Posterior cingulate gyrus (tissue), 11 donors: ENCODE measurements at regions not wholly inside any gene's neighbourhood (a gene's known extent, or its start where the extent isn't known, plus 50 kb on each side); places are given as distances from the start of the nearest gene placed in this dataset.

Source experiments
- DNase-seq, 10 donors: peaks; one replicate each; pipeline versions ENCODE4 v3.0.0 to v3.0.0-alpha.2; 2020 to 2021; ENCODE audit warnings: mixed read lengths in 3 of 10
- intact Hi-C: fragments of 100-400 bp; cut with DNase I; formaldehyde crosslinking; loops from one replicate; pipeline ENCODE4 v1.15.1; 2023

DNA sequence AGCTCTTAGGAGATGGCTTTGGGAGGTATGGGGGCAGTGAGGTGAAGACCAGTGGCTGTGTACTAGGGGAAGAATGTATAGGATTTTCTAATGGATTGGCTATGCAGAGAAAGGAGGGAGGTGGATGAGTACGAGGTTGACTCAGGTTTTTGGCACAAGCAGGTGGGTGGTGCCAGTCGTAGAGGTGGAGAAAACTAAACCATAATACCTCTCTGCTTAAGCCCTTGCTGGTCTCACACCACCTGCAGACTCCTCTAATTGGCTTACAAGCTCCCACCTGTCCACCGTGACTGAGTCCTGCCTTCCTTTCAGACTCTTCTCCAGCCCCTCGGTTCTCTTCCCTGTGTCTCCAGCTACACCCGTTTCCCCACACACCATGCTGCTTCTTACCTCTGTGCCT, 521.7 kb upstream of the CLINT1 start:
- intact Hi-C loops, result no loop called here
- no peak for DNase-seq

DNA sequence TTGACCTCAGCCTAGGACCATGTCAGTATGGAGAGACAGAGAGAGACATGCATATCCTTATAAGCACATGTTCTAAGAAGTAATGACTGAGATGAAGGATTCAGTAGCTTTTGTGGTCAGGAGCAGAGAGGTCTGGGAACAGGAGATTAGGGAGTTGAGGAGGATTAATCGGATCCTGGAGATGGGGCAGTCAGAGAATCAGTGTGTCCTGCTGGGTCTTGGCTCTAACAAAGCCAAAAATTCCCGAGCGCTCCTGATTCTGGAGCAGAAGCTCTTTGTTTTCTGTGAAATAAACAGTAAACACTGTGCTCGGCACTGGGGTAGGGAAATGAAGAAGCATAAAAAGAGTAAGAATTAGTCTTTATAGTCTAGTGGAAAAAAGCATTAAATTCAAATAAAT, 520.0 kb upstream of the CLINT1 start:
- intact Hi-C loops, result no loop called here

DNA sequence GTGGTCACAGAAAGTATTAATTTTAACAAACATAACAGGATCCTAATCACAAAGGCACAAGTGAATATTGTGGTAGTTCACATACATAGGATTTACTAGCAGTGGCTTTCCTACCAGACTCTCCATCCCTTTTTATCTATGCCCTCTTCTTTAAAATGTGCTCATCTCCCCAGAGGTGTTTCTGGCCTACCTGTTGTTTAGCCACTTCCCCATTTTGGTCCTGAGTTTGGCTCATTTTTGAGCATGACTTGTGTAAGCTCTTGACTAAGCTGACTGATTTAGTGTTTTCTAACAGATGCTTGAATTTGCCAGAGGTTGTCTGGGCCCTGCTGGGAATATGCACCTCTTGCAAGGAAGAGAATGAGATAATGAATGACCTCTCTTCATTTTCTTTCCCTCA, 517.7 kb upstream of the CLINT1 start:
- intact Hi-C loops, result no loop called here
- no peak for DNase-seq

More for the DNA sequence above, 520.0 kb upstream of the CLINT1 start:
- DNase-seq, result no peak

DNA sequence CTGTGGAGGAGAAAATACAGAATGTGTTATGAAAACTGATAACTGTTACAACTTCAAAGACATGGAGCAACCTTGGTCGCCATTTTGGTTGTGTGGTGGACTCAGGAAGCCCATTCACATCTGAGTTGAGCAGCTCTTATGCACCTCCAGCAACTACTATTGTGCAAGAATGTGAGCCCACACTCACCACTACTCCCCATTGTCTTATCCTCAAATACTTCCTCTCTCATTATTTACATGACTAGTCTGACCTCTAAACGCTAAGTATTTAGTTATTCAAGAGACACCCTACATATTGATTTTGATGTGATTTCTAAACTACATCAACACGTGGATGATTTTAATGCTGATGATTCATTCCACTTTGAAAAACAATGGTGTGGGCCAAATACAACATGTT, 516.6 kb upstream of the CLINT1 start:
- DNase-seq, result no peak
- intact Hi-C loops, result no loop called here

DNA sequence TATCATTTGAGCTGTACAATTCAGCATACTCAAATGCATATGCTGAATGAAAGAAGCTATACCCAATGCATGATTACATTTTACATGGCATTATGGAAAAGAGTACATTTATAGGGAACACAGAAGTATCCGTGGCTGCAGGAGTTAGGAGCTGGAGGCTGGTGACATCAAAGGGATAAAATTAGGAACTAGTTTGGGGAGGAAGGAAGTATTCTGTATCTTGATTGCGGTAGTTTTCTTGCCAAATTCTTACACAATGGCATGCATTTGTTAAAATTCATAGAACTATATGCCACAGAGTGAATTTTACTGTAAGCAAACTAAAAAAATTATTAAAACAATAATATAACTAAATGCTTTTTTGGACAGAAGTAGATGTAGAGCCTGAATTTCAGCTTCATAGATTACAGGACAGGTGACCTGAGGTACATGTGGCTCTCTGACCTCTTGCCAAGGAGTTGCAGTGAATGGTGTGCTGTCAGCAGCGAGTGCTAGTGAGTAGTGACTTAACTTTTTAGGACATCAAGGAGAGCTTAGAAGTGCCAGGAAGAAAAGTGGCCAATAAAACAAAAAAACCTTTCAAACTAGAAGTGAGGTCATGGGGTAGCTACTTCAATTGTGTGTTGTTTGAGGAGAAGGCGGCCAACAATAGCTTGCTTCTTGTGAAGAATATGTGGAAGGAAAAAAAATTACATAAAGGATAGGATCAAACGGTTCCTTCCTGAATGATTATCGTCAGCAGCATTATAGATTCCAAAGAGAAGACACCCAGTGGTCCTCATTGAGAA, 514.9 kb upstream of the CLINT1 start:
- intact Hi-C loops, result no loop called here
- no peak for DNase-seq

DNA sequence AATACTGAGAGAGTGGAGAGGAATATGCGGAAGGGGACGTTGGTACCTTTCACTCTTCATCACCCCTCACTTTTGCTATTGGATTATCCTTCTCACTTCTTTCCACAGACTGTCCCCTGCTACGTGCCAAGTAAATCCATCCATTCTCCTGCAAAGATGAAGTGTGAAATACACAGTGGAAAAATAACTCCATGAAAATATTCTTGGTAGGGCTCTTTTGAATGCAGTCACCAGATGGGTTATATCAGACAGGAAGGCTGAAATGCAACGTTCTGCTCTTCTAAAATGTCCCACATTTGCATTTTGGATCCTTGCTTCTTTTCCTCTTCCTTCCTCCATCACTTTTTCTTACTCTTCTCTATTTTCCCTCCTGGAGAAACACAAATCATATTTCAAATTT, 510.3 kb upstream of the CLINT1 start:
- intact Hi-C loops, result no loop called here
- DNase-seq, result no peak

DNA sequence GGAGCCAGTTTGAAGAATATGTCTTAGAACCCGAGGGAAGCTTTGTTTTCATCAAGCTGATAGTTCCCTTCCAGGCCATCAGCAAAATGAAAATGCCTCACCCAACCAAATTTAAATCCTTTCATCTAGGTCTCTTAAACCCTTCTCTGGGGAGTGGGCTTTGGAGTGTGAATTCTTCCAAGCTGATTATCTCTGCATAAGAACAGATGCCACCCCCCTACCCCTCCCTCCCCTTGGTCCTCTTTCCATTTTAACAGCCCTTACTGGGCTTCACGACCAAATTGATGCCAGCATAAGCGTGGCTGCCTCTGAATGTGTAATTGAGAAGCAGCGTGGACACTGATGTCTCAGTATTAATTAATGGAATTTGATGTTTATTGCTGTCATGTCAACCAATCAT, 509.7 kb upstream of the CLINT1 start:
- intact Hi-C loops, result no loop called here
- DNase-seq, result no peak

DNA sequence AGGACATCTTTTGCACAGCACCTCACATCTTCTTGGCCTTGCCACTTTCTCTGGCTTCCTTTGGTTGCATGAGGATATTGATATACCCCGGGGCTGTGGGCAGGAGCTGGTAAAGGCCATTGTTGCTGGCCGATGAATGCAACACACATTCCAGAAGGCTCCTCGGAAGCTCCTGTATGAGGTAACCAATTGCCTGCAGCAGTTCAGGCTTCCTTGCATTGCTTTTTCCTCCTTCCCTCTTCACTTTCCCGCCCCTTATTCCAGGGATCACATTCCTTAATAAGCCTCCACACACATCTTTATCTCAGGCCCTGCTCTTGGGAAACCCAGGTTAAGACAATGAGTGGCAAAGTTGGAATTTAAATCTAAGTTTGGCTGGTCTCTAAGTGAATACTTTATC, 505.4 kb upstream of the CLINT1 start:
- no peak for DNase-seq
- intact Hi-C loops, result no loop called here

DNA sequence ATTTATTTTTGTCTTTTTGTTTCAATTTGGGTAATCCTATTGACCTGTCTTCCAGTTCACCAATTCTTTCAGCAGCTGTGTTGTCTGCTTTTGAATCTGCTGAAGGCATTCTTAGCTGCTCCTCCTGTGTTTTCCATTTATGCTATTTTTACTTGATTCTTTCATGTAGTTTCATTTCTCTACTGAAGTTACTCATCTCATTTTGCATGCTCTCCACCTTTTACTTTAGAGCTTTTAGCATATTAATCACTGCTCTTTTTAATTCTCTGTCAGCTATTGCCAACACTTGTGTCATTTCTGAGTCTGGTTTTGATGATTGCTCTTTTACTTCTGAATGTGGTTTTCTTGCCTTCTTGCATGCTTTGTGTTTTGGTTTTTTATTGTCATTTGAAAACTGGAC, 496.0 kb upstream of the CLINT1 start:
- no peak for DNase-seq
- intact Hi-C loops, result no loop called here

DNA sequence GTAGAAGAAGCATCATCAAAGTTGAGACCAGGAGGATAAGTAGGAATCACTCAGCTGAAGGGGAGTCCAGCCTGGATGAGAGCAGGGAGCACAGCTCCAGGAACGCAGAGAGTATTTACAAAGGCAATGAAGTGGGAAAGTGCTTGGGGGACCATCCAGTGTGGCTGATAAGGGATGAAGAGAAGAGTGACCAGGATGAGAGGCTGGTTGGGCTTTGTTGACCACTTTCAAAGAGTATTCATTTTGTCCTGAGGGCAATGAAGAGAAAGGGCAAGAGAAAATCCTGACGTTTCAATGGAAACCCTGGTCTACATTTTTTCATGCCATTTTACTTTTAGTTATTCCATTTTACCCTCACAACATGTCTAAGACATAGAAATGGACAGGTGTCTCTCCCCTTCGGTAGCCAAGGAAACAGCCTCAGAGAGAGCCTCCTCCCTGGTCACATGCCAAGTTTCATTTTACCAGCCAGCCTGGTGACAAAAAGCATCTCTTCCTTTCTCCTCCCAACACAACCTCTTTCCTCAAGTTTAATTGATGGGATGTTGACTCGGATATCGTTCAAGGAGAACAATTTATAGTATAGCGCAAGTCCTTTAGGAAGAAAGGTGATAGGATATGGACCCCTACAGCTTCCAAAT, 492.7 kb upstream of the CLINT1 start:
- no peak for DNase-seq
- intact Hi-C loops, result no loop called here

DNA sequence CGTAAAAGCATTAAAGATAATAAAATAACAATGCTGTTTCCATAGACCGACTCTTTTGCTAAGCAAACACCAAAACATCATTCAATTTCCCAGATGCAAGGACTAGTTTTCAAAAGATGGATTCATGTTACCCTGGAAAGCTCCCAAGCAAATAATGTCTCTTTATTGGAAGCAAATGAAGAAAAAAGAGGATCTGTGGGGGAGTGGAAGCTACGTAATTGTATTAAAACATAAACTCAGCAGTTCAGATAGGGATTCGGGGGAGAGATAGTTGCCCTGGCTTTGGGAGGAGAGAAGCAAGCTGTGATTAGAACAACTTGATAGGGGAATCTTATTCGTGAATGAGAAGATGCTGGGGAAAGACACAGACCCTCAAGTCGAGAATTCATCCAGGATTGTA, 491.0 kb upstream of the CLINT1 start:
- intact Hi-C loops, result no loop called here
- no peak for DNase-seq

DNA sequence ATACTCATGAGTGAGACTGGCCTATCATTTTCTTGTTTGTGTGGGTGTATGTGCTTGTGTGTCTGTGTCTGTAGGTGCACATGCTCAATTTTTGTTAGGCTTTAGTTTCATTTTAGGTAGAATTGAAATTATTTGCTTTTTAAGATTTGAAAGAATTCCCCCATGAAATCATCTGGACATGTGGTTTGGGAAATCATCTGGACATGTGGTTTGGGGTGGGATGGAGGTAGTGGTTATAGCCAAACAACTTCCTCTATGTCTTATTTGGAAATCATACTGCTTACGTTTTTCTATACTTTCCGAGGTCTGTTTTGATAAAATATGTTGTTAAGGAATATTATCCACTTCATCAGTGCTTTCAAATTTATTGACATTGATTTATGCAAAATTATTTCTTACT, 485.4 kb upstream of the CLINT1 start:
- intact Hi-C loops, result no loop called here
- DNase-seq, result no peak

DNA sequence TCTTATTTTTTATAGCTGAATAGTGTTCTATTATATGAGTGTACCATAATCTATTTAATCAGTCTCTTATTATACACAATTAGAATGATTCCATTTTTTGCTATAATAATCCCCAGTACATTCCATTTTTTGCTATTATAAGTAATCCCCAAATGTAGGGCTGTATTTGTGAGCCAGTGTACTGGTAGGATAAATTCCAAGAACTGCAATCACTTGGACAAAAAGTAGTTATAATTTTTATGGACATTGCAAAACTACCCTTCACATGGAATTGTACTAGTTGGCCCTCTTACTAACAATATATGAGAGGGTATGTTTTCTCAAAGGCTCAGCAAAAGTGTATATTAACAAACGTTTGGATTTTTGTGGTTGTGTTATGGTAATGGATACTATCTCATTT, 481.7 kb upstream of the CLINT1 start:
- no peak for DNase-seq
- intact Hi-C loops, result no loop called here

DNA sequence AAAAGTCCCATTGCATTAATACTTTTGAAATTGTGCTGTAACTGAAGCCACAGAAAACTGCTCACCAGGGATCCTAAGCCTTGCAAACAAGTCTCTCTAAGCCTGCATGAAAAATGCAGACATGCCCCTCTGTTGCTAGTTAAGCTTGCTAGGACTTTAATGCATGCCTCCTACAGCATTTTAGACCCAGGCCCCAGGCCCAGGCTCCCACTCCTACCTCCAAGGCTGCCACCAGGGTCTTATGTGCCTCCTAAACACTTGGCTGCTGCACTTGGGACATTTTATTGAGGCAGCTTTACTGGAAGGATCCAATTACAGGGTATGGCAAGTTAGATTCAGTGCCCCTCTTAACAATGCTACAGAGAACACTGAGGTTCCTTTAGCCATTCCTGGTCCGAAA, 467.3 kb upstream of the CLINT1 start:
- no peak for DNase-seq
- intact Hi-C loops, result no loop called here

DNA sequence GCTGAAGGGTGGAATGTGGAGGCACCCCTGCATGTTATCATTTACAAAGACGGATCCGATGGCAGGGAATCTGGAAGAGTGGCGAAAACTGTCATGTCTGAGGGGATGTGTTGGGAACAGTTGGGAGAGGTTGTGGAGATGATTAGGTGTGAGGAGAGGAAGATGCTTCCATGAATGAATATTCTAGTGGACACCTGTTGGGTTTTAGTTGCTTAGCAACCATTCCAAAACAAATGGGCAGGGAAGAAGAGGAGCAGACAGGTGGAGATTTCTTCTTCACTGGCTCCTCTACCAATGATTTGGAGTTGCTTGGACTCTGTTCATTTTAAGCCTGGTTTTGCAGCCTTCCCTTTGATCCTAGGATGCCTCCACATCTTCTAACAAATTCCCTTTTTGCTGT, 465.3 kb upstream of the CLINT1 start:
- intact Hi-C loops, result no loop called here
- no peak for DNase-seq

DNA sequence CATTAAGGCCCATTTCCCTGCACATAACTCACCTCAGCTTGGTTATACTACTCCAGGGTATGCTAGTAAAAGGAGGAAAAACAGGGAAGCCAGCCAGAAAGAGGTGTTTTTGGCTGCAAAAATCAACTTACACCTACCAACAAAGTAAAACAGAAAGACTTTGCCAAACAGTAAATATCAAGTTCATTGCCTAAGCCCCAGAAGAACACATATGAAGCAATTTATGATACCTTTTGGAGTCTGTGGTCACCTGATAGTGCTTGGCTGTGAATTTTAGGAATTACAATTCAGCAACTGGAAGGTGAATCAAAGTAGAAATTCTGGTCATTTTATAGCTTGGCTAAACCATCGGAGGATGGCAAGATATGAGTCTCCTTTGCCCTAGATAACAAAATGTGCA, 463.7 kb upstream of the CLINT1 start:
- intact Hi-C loops, result no loop called here
- DNase-seq, result no peak

DNA sequence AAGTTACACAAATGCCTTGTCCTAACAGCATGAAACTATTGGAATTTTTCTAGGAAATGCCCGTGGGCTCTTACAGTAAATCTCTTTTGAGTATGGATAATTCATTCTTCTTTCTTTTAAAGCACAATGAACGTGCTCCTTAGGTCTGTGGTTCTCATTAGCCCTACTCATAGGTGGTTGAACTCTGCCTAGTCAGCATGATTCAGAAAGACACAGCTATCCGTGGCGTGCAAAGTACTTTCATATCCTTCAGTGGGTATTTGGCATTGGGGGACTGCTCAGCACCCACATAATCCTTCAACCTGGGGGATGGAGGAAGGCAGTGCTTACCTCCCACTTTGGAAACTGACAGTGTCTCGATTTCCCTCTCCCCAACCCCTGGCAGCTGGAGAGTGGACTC, 462.0 kb upstream of the CLINT1 start:
- intact Hi-C loops, result no loop called here

DNA sequence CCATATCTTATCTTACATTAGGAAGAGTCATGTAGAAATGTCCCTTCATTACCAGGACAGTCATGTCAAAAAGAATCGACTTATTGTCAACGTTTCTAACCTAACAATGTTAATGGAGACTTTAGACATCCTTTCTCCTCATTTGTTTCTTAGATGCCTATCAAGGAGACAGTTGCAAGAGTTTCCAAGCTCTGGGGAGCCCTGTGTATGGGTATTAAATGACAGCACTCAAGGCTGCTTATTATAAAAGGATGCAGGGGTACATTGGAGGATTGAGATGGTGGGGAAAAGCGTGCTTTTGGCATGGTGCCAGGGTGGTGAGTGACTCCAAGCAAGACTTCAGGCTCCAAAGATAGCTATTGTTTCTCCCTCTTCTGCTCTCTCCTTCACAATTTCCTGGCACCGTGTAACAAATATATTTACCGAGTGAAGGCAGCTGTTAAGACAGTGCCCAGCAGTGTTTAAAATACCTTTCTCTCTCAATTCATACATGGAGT, 461.3 kb upstream of the CLINT1 start:
- DNase-seq, result no peak
- intact Hi-C loops, result no loop called here

More for the DNA sequence above, 462.0 kb upstream of the CLINT1 start:
- no peak for DNase-seq

DNA sequence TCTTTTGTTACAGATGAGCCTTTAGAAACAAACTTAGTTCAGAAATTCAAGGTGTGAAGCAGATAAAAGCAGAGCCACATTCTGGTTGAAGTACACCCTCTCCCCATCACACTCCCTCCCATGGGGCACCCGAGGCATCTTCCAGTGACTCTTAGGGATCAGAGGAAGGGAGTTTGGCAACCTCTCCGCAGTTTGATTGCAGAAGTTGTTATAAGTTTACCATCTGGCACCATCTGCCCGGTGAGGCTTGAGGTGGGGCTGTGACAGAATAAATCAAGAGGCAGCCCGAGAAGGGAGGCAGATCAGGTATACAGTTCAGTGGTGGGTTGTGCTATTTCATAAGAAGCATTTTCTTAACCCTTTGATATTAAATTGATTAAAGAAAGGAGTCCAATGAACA, 458.6 kb upstream of the CLINT1 start:
- no peak for DNase-seq
- intact Hi-C loops, result no loop called here

DNA sequence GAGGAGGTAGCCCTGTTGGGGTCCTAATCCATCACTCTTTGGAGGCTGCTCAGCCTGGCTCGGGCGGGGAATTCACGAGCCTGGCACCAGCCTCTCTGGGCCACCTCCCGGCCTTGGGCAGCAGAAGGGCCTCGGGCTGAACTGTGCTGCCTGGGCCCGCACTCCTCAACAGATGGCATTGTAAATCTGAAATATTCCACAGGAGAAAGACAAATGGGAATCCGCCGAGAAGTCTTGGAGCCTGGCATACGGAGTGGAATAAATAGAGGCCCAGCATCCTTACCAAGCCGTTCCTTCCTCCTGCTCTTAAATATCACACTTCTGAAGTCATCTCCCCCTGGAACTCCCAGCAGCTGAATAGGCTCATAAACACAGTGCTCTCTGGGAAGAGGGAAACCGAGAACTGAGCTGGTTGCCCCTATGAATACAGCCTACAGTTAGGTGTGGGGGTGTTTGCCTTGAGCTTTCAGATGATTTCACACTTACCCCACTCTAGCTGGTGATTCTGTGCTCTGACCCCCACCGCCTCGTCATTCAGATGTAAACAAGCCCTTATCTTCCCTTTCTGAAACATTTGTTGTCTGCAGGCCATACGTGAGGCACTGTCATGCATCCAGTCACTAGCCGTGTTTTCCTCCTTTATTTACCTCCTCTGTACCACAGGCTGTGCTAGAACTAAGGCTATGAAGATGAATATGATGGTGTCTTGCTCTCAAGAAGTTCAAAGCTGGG, 455.0 kb upstream of the CLINT1 start:
- intact Hi-C loops, result no loop called here
- peak in 2 of 10 donors; percentile 66 to 70 for DNase-seq

DNA sequence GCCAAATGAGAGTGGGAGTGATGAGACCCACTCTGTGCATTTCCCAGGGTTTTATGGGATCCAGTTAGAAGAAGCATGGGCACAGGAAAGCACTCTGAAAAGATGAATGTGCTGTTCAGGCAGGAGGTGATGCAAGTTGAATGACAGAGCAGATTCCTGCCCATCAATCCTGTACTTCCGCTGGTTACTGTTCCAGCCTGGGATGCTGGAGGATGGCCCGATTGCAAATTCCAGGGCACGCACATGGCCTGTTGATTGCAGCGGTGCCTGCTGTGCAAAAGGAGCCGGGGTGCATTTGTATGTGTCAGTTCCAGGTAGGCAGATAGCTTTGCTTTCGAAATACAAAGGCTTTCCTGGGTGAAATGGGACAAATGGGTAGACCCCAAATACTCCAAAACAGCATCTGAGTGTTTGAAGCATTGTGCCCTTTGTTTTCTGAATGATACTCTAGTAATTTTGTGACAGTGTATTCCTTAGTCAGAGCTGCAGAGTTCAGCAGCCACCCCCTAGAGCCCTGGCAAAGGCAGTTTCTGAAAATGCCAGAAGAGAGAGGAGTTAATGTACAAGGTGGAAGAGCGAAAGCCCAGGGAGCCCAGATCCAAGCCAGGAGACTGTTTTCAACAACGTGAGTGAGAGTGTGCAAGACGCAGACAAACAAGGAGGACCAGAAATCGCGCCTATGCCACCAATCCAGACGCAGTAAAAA, 454.2 kb upstream of the CLINT1 start:
- no peak for DNase-seq
- intact Hi-C loops, result no loop called here
